Epithelial cell of proximal tubule (primary cell): ENCODE measurements at regions not wholly inside any gene's neighbourhood (a gene's known extent, or its start where the extent isn't known, plus 50 kb on each side); places are given as distances from the start of the nearest gene placed in this dataset.

ENCODE experiments used
- DNase-seq: peaks from one replicate; pipeline ENCODE4 v3.0.0-alpha.2; 2011; ENCODE audit warnings: low read depth
- H3K4me3 ChIP-seq: 2 replicates; pipeline ENCODE4 v1.5.1; 2011; ENCODE audit warnings: low read depth, mild to moderate bottlenecking, low read length
- TF ChIP-seq, protein P1 (sequence below): conservative IDR thresholded peaks from 2 replicates; pipeline ENCODE4 v1.5.1; 2012; ENCODE audit warnings: low read depth, mild to moderate bottlenecking, low read length

DNA sequence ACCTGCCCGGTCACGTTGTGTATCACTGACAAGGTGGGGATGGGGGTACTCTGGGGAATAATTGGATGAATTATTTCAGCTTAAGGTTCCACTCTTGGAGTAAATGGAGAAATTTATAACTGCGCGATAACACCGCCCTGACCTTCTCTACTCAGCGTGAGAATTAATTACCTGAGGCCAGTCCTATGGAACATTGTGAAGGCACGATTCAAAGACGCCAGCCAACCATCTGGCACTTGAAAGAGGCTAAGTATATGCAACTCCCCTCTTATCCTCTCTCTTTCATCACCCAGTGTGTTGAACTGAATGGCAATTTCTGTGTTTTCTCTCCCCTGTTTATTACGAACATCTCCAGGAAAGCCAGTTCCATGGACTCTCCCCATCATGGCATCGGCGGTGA lies 235.5 kb upstream of the TUT7 start:
- H3K4me3 ChIP-seq, result no peak overlapping the region

DNA sequence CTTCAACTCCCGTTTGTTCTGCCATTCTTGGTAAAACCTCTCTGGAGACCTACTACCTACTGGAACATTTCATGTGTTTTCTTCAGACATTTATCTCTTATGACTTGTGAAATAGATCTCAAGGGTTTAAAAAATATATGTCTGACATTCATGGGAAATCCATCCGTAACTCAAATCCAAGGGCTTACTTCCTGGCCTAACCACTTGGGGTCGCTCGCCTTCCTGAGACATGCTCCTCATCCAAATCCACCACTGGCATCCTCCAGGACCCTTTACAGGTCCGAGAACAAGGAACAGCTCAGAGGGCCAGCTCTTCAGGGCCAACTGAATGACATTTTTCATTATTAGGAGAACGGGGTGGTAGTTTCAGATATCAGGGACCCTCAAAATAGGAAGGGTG lies 235.1 kb upstream of the TUT7 start:
- TF ChIP-seq, protein P1, sequence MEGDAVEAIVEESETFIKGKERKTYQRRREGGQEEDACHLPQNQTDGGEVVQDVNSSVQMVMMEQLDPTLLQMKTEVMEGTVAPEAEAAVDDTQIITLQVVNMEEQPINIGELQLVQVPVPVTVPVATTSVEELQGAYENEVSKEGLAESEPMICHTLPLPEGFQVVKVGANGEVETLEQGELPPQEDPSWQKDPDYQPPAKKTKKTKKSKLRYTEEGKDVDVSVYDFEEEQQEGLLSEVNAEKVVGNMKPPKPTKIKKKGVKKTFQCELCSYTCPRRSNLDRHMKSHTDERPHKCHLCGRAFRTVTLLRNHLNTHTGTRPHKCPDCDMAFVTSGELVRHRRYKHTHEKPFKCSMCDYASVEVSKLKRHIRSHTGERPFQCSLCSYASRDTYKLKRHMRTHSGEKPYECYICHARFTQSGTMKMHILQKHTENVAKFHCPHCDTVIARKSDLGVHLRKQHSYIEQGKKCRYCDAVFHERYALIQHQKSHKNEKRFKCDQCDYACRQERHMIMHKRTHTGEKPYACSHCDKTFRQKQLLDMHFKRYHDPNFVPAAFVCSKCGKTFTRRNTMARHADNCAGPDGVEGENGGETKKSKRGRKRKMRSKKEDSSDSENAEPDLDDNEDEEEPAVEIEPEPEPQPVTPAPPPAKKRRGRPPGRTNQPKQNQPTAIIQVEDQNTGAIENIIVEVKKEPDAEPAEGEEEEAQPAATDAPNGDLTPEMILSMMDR, result no peak
- H3K4me3 ChIP-seq, result no peak overlapping the region
- DNase-seq, result no peak

More for the DNA sequence above, 235.5 kb upstream of the TUT7 start:
- no peak for DNase-seq
- TF ChIP-seq, protein P1, result no peak

DNA sequence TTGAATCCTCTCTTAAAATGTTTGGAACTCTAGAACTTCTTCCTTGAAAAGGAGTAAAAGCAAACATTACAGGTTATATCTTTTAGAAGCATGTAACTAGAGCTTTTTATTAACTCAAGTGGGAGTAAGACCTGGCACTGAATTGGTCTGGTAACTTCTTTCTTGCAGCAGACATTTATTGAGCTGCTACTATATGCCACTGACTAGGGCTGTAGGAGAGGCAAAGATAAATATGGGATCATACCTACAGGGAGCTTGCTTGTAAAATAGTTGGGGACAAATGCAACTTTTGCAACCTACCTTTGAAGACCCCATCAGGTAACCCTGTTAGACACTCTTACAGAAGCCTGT lies 231.9 kb upstream of the TUT7 start:
- TF ChIP-seq, protein P1, result no peak
- DNase-seq, result no peak
- no peak overlapping the region for H3K4me3 ChIP-seq

DNA sequence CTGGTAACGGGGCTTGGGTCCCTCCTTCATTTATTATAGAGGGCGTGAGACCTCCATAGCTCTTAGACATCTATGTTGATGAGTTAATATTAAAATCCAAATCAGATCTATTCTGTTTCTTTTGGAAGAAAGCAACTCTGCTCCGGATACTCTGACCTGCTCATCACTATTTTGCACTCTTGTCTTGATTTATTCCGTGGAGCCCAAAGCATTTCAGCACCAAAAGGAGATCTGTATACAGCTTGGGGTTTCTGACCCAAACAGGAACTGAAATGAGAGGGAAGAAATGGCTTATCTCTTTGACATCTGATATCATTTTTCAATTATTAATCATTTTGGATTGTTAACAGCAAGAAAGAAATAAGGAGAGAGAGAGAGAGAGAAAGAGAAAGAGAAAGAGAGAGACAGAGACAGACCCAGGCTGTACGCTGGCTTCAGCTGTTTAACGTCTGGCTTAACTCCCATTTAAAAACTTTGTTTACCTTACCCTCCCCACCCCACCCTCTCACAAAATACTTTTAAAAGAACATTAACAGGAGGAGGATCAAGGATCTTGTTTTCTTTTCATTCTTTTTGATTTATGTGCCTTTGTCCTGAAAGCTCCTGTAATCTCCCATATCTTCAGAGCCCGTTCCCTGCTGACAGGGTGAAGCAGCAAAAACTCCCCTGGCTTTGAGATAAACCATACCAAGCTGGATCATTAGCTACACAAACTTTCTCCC lies 231.4 kb upstream of the TUT7 start:
- H3K4me3 ChIP-seq, result no peak overlapping the region
- TF ChIP-seq, protein P1, result no peak
- DNase-seq, result no peak

DNA sequence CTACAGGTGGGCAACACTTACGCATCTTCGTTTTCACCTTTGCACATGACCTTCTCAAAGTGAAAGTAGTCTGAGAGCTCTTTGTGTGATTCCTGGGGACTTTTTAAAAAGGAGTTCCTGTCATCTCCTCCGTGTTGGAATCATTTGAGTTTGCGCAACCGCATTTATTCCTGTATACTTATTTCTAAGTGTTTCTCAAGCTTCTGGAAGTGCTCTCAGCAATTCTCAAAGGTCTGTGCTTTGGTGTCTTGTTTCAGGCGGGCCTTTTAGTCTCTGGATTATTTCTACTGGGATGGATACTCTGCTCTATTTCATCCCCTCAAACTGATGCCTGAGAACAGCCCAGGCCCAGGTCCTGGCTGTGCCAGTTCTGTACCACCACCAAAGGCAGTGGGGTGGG lies 226.5 kb upstream of the TUT7 start:
- DNase-seq, result no peak
- TF ChIP-seq, protein P1, result no peak
- no peak overlapping the region for H3K4me3 ChIP-seq

DNA sequence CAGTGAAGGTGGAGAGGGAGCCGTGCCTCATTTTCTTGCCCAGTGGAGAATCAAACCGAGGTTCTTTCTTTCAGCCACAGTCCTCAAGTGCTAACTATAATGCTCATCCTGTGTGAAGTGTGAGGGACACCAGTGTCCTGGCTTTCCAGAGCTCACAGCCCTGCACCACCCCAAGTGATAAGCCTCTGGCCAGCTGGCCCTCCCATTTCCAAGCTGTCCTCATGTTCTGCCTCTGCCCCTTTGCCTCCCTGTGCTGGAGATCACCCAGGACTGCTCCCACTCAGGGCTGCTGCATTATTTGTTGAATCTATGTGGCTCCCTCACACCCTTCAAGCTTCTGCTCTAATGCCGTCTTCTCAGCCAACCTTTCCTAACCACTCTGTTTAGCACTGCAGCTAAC lies 224.5 kb upstream of the TUT7 start:
- TF ChIP-seq, protein P1, result no peak
- no peak overlapping the region for H3K4me3 ChIP-seq
- no peak for DNase-seq
